H7 (cell line): ENCODE measurements at regions not wholly inside any gene's neighbourhood (a gene's known extent, or its start where the extent isn't known, plus 50 kb on each side); places are given as distances from the start of the nearest gene placed in this dataset.

ENCODE experiments used
- DNase-seq: peaks from one replicate; pipeline ENCODE4 v3.0.0; 2012
- H3K27me3 ChIP-seq: 2 replicates; pipeline ENCODE4 v1.6.0; 2011; ENCODE audit warnings: mild to moderate bottlenecking, low read length; ENCODE audit not compliant: control insufficient read depth, insufficient read depth
- H3K36me3 ChIP-seq: replicated peaks from 2 replicates; pipeline ENCODE4 v1.5.1; 2011; ENCODE audit warnings: low read length; ENCODE audit not compliant: control insufficient read depth, insufficient read depth
- H3K4me3 ChIP-seq: 2 replicates; pipeline ENCODE4 v1.5.1; 2011; ENCODE audit warnings: low read depth, mild to moderate bottlenecking, control low read depth, low read length, moderate library complexity; ENCODE audit not compliant: insufficient read depth

GRCh38 chr5:29994519-29994918 lies 1199.0 kb upstream of the CDH6 start:
- Histone ChIP-seq H3K4me3 (no peak overlapping the region), H3K36me3 (no peaks in the 10 kb centered on the region), H3K27me3 (no peaks in the 10 kb centered on the region)
- DNase-seq: no peak

- Histone ChIP-seq H3K36me3 (no peaks in the 10 kb centered on the region), H3K27me3 (no peaks in the 10 kb centered on the region), H3K4me3 (no peak overlapping the region)
- no peak for DNase-seq
These were observed 1200.2 kb upstream of the CDH6 start for GRCh38 chr5:29993286-29993685.

GRCh38 chr5:29992248-29992647 lies 1201.2 kb upstream of the CDH6 start:
- H3K4me3 ChIP-seq: no peak overlapping the region

GRCh38 chr5:29990681-29991080 lies 1202.8 kb upstream of the CDH6 start:
- Histone ChIP-seq H3K4me3 (no peak overlapping the region), H3K27me3 (no peaks in the 10 kb centered on the region), H3K36me3 (no peaks in the 10 kb centered on the region)
- no peak for DNase-seq

More at GRCh38 chr5:29992248-29992647, 1201.2 kb upstream of the CDH6 start:
- no peaks in the 10 kb centered on the region for H3K27me3 ChIP-seq
- no peaks in the 10 kb centered on the region for H3K36me3 ChIP-seq
- DNase-seq: no peak

- Histone ChIP-seq H3K27me3 (no peaks in the 10 kb centered on the region), H3K36me3 (no peaks in the 10 kb centered on the region), H3K4me3 (no peak overlapping the region)
- no peak for DNase-seq
These were observed 1209.3 kb upstream of the CDH6 start for GRCh38 chr5:29984156-29984540.

GRCh38 chr5:29983528-29984155 lies 1209.8 kb upstream of the CDH6 start:
- no peak overlapping the region for H3K4me3 ChIP-seq
- no peaks in the 10 kb centered on the region for H3K27me3 ChIP-seq
- DNase-seq: no peak
- no peaks in the 10 kb centered on the region for H3K36me3 ChIP-seq

GRCh38 chr5:29982457-29982856 lies 1211.0 kb upstream of the CDH6 start:
- no peak for DNase-seq
- H3K4me3 ChIP-seq: no peak overlapping the region
- H3K36me3 ChIP-seq: no peaks in the 10 kb centered on the region
- no peaks in the 10 kb centered on the region for H3K27me3 ChIP-seq

GRCh38 chr5:29972597-29972996 lies 1220.9 kb upstream of the CDH6 start:
- H3K4me3 ChIP-seq: no peak overlapping the region
- no peaks in the 10 kb centered on the region for H3K27me3 ChIP-seq
- H3K36me3 ChIP-seq: no peaks in the 10 kb centered on the region
- DNase-seq: no peak

GRCh38 chr5:29963956-29964355 lies 1229.5 kb upstream of the CDH6 start:
- no peak for DNase-seq
- Histone ChIP-seq H3K36me3 (no peaks in the 10 kb centered on the region), H3K27me3 (no peaks in the 10 kb centered on the region)

GRCh38 chr5:29960323-29960722 lies 1233.2 kb upstream of the CDH6 start:
- no peaks in the 10 kb centered on the region for H3K27me3 ChIP-seq
- no peak for DNase-seq

More at GRCh38 chr5:29963956-29964355, 1229.5 kb upstream of the CDH6 start:
- no peak overlapping the region for H3K4me3 ChIP-seq

GRCh38 chr5:29950416-29951145 lies 1242.9 kb upstream of the CDH6 start:
- H3K4me3 ChIP-seq: no peak overlapping the region

More at GRCh38 chr5:29960323-29960722, 1233.2 kb upstream of the CDH6 start:
- no peaks in the 10 kb centered on the region for H3K36me3 ChIP-seq
- no peak overlapping the region for H3K4me3 ChIP-seq

GRCh38 chr5:29949301-29949872 lies 1244.1 kb upstream of the CDH6 start:
- no peaks in the 10 kb centered on the region for H3K36me3 ChIP-seq
- H3K4me3 ChIP-seq: no peak overlapping the region
- no peaks in the 10 kb centered on the region for H3K27me3 ChIP-seq
- no peak for DNase-seq

More at GRCh38 chr5:29950416-29951145, 1242.9 kb upstream of the CDH6 start:
- DNase-seq: no peak
- Histone ChIP-seq H3K36me3 (no peaks in the 10 kb centered on the region), H3K27me3 (no peaks in the 10 kb centered on the region)

GRCh38 chr5:29944327-29944726 lies 1249.2 kb upstream of the CDH6 start:
- Histone ChIP-seq H3K36me3 (no peaks in the 10 kb centered on the region), H3K27me3 (no peaks in the 10 kb centered on the region), H3K4me3 (no peak overlapping the region)
- no peak for DNase-seq

GRCh38 chr5:29942089-29942488 lies 1251.4 kb upstream of the CDH6 start:
- Histone ChIP-seq H3K36me3 (no peaks in the 10 kb centered on the region), H3K4me3 (no peak overlapping the region), H3K27me3 (no peaks in the 10 kb centered on the region)
- DNase-seq: no peak

GRCh38 chr5:29939988-29940387 lies 1253.5 kb upstream of the CDH6 start:
- Histone ChIP-seq H3K4me3 (no peak overlapping the region), H3K27me3 (no peaks in the 10 kb centered on the region), H3K36me3 (no peaks in the 10 kb centered on the region)
- no peak for DNase-seq
